ENCODE measurements at regions not wholly inside any gene's neighbourhood (a gene's known extent, or its start where the extent isn't known, plus 50 kb on each side); places are given as distances from the start of the nearest gene placed in this dataset.

GRCh38 chr11:86134580-86135318, 65.9 kb upstream of the PICALM start:
- no peak for TF ChIP-seq CTCF (IDR thresholded peaks at IDR 0.05)
- intact Hi-C loops (cut with DNase I) = no loop called here
- peak; percentile 34 for ATAC-seq
- H3K4me1 ChIP-seq = peaks cover 0 to 41% of the 10 kb centered on the region in 2 donors
- H3K27ac ChIP-seq = peak overlapping the region in 1 of 2 donors; percentile 14
- H3K27me3 ChIP-seq = no peaks in the 10 kb centered on the region
- H3K4me3 ChIP-seq = no peak overlapping the region
- H3K9me3 ChIP-seq = no peaks in the 10 kb centered on the region
- no peak for DNase-seq
- no peaks in the 10 kb centered on the region for H3K36me3 ChIP-seq

- ATAC-seq (no peak), DNase-seq (no peak)
- H3K4me3 ChIP-seq = no peak overlapping the region
- H3K4me1 ChIP-seq = peaks cover 0 to 22% of the 10 kb centered on the region in 2 donors
- H3K36me3 ChIP-seq = no peaks in the 10 kb centered on the region
- H3K27me3 ChIP-seq = no peaks in the 10 kb centered on the region
- H3K27ac ChIP-seq = no peak overlapping the region
- intact Hi-C loops (cut with DNase I) = no loop called here
- no peaks in the 10 kb centered on the region for H3K9me3 ChIP-seq
- TF ChIP-seq CTCF (IDR thresholded peaks at IDR 0.05) = no peak
These were observed 63.9 kb upstream of the PICALM start for GRCh38 chr11:86132667-86133249.

- Histone ChIP-seq H3K36me3 (no peaks in the 10 kb centered on the region), H3K27me3 (no peaks in the 10 kb centered on the region), H3K4me3 (no peak overlapping the region), H3K4me1 (peaks cover 0 to 4% of the 10 kb centered on the region in 2 donors), H3K9me3 (no peaks in the 10 kb centered on the region), H3K27ac (no peak overlapping the region)
- TF ChIP-seq CTCF (IDR thresholded peaks at IDR 0.05) = no peak
- intact Hi-C loops (cut with DNase I) = no loop called here
- DNase-seq (no peak), ATAC-seq (no peak)
These were observed 61.1 kb upstream of the PICALM start for GRCh38 chr11:86129740-86130540.

- H3K27ac ChIP-seq = no peak overlapping the region
- TF ChIP-seq CTCF (IDR thresholded peaks at IDR 0.05) = no peak
- no peaks in the 10 kb centered on the region for H3K36me3 ChIP-seq
- DNase-seq = no peak
- no peaks in the 10 kb centered on the region for H3K27me3 ChIP-seq
- H3K4me3 ChIP-seq = no peak overlapping the region
- H3K4me1 ChIP-seq = no peaks in the 10 kb centered on the region
- intact Hi-C loops (cut with DNase I) = no loop called here
- ATAC-seq = no peak
- H3K9me3 ChIP-seq = no peaks in the 10 kb centered on the region
These were observed 60.0 kb upstream of the PICALM start for GRCh38 chr11:86128914-86129313.

- no peaks in the 10 kb centered on the region for H3K9me3 ChIP-seq
- no peak for TF ChIP-seq CTCF (IDR thresholded peaks at IDR 0.05)
- no peak for ATAC-seq
- H3K27ac ChIP-seq = no peak overlapping the region
- H3K4me3 ChIP-seq = no peak overlapping the region
- H3K27me3 ChIP-seq = no peaks in the 10 kb centered on the region
- H3K4me1 ChIP-seq = no peaks in the 10 kb centered on the region
- DNase-seq = no peak
- H3K36me3 ChIP-seq = no peaks in the 10 kb centered on the region
- intact Hi-C loops (cut with DNase I) = no loop called here
These were observed 58.0 kb upstream of the PICALM start for GRCh38 chr11:86126862-86127261.
